ENCODE measurements at regions not wholly inside any gene's neighbourhood (a gene's known extent, or its start where the extent isn't known, plus 50 kb on each side); places are given as distances from the start of the nearest gene placed in this dataset.

GRCh38 chr12:124380796-124381455 lies 86.0 kb downstream of the RFLNA start:
- TF ChIP-seq CTCF (conservative IDR thresholded peaks at IDR 0.05; ENCODE audit: low read depth, low read length) (no peak), EZH2phosphoT487 (IDR thresholded peaks at IDR 0.05; ENCODE audit: borderline replicate concordance, low read length) (no peak)

Measured in PC-3 (cell line).